WTC11 (cell line): ENCODE measurements at regions not wholly inside any gene's neighbourhood (a gene's known extent, or its start where the extent isn't known, plus 50 kb on each side); places are given as distances from the start of the nearest gene placed in this dataset.
A peak's percentile ranks its signal among the peaks of the same experiment; 100 is the strongest.

Experiments used
- ATAC-seq: fragments of 200-7000 bp; cut with Tn5 transposase; 2 replicates; pipeline ENCODE4 v1.10.0; 2021; ENCODE audit warnings: mild to moderate bottlenecking, moderate library complexity
- CTCF ChIA-PET: fragments of 300-600 bp; sonication (Branson Sonifier 250); formaldehyde crosslinking; loops from one replicate; lab custom pipeline; 2021; ENCODE audit warnings: antibody characterized with exemption; lab: Charles Lee
- POLR2A ChIA-PET: fragments of 350-600 bp; sonication (Branson Sonifier 250); formaldehyde crosslinking; loops from one replicate; lab custom pipeline; 2021; ENCODE audit warnings: antibody characterized with exemption; lab: Charles Lee
- DNase-seq: peaks from one replicate; pipeline ENCODE4 v3.0.0; 2021; ENCODE audit warnings: low spot score
- H3K27ac Mint-ChIP-seq: 2 replicates; pipeline ENCODE4 v1.8.0; 2021; ENCODE audit warnings: mixed read lengths
- H3K27me3 Mint-ChIP-seq: 2 replicates; pipeline ENCODE4 v1.8.0; 2021; ENCODE audit warnings: low read depth, mild to moderate bottlenecking, moderate library complexity, mixed read lengths
- H3K36me3 Mint-ChIP-seq: 2 replicates; pipeline ENCODE4 v1.8.0; 2021; ENCODE audit warnings: mixed read lengths
- H3K4me1 Mint-ChIP-seq: 2 replicates; pipeline ENCODE4 v1.8.0; 2022; ENCODE audit warnings: mixed read lengths
- H3K4me3 Mint-ChIP-seq: 2 replicates; pipeline ENCODE4 v1.8.0; 2021; ENCODE audit warnings: mild to moderate bottlenecking, moderate library complexity, mixed read lengths
- H3K9me3 Mint-ChIP-seq: 2 replicates; pipeline ENCODE4 v1.8.0; 2021; ENCODE audit warnings: mixed read lengths
- CREM ChIP-seq: sonication (generic); formaldehyde crosslinking; IDR thresholded peaks from 2 replicates; pipeline ENCODE4 v1.8.1; 2022; ENCODE audit warnings: mild to moderate bottlenecking, missing genetic modification reagents, moderate library complexity
- ELF4 ChIP-seq: sonication (generic); formaldehyde crosslinking; IDR thresholded peaks from 2 replicates; pipeline ENCODE4 v1.8.1; 2022; ENCODE audit warnings: low read depth, mild to moderate bottlenecking, moderate library complexity, missing genetic modification reagents
- FOXP1 ChIP-seq: sonication (generic); formaldehyde crosslinking; IDR thresholded peaks from 2 replicates; pipeline ENCODE4 v1.8.0; 2022; ENCODE audit warnings: missing genetic modification reagents, mild to moderate bottlenecking, moderate library complexity, borderline replicate concordance
- GRHL2 ChIP-seq: fragments of 250-450 bp; sonication (Bioruptor Pico); IDR thresholded peaks from 2 replicates; pipeline ENCODE4 v1.8.0; 2022; ENCODE audit warnings: mild to moderate bottlenecking, moderate library complexity; ENCODE audit not compliant: insufficient replicate concordance, severe bottlenecking
- IRF2 ChIP-seq: sonication (generic); formaldehyde crosslinking; IDR thresholded peaks from 2 replicates; pipeline ENCODE4 v1.8.0; 2022; ENCODE audit warnings: low read depth, missing genetic modification reagents, borderline replicate concordance
- MLX ChIP-seq: sonication (generic); formaldehyde crosslinking; IDR thresholded peaks from 2 replicates; pipeline ENCODE4 v1.8.1; 2023; ENCODE audit warnings: mild to moderate bottlenecking, missing genetic modification reagents, moderate library complexity
- SOX15 ChIP-seq: fragments of 250-450 bp; sonication (Bioruptor Pico); IDR thresholded peaks from 2 replicates; pipeline ENCODE4 v1.9.0; 2021; ENCODE audit warnings: mild to moderate bottlenecking
- TEAD1 ChIP-seq: sonication (generic); formaldehyde crosslinking; IDR thresholded peaks from 2 replicates; pipeline ENCODE4 v1.8.0; 2022; ENCODE audit warnings: mild to moderate bottlenecking, missing genetic modification reagents
- ZNF121 ChIP-seq: sonication (generic); formaldehyde crosslinking; IDR thresholded peaks from 2 replicates; pipeline ENCODE4 v1.8.0; 2023; ENCODE audit warnings: missing genetic modification reagents
- ZNF219 ChIP-seq: sonication (generic); formaldehyde crosslinking; IDR thresholded peaks from 2 replicates; pipeline ENCODE4 v1.8.0; 2023; ENCODE audit warnings: missing genetic modification reagents, mild to moderate bottlenecking, borderline replicate concordance
- ZNF232 ChIP-seq: sonication (generic); formaldehyde crosslinking; IDR thresholded peaks from 2 replicates; pipeline ENCODE4 v1.8.0; 2022; ENCODE audit warnings: mild to moderate bottlenecking, missing genetic modification reagents
- ZNF423 ChIP-seq: fragments of 250-450 bp; sonication (Bioruptor Pico); IDR thresholded peaks from 2 replicates; pipeline ENCODE4 v2.1.2; 2022; ENCODE audit warnings: mild to moderate bottlenecking, moderate library complexity
- ZSCAN18 ChIP-seq: fragments of 250-450 bp; sonication (Bioruptor Pico); IDR thresholded peaks from 2 replicates; pipeline ENCODE4 v2.1.2; 2022; ENCODE audit warnings: mild to moderate bottlenecking, moderate library complexity
- TF ChIP-seq, protein P1 (sequence below): sonication (generic); formaldehyde crosslinking; IDR thresholded peaks from 2 replicates; pipeline ENCODE4 v1.8.1; 2023; ENCODE audit warnings: mild to moderate bottlenecking, missing genetic modification reagents
- TF ChIP-seq, protein P2 (sequence below): sonication (generic); formaldehyde crosslinking; IDR thresholded peaks from 2 replicates; pipeline ENCODE4 v1.8.0; 2023; ENCODE audit warnings: mild to moderate bottlenecking, missing genetic modification reagents
- TF ChIP-seq, protein P3 (sequence below): sonication (generic); formaldehyde crosslinking; IDR thresholded peaks from 2 replicates; pipeline ENCODE4 v1.8.1; 2022; ENCODE audit warnings: mild to moderate bottlenecking, missing genetic modification reagents, moderate library complexity, borderline replicate concordance
- TF ChIP-seq, protein P4 (sequence below): fragments of 200-600 bp; IDR thresholded peaks from 2 replicates; pipeline ENCODE4 v1.8.0; 2022; ENCODE audit warnings: antibody characterized with exemption

GRCh38 chr2:43024515-43025011, 201.8 kb downstream of the ZFP36L2 start:
- POLR2A ChIA-PET, result interaction anchor here (0.5 kb wide), 1 partner anchor 60 kb away, joined by 7 read pairs; no protein-coding TSS in a partner anchor
- Mint-ChIP-seq H3K27ac (no peak overlapping the region), H3K9me3 (peaks cover 17% of the 10 kb centered on the region), H3K36me3 (peaks cover 15% of the 10 kb centered on the region), H3K4me1 (peaks cover 5% of the 10 kb centered on the region), H3K4me3 (no peak overlapping the region), H3K27me3 (peaks cover 3% of the 10 kb centered on the region)
- DNase-seq, result peak; percentile 85
- peak; percentile 92 for ATAC-seq
- CTCF ChIA-PET, result interaction anchor here (0.6 to 4.8 kb wide), 50 partner anchors 9 to 514 kb away, joined by 3 to 31 read pairs (median 3); no protein-coding TSS in a partner anchor
- TF ChIP-seq CREM, result no peak
- no peak for TF ChIP-seq ZNF232 (CRISPR knock-in tag)
- no peak for TF ChIP-seq TEAD1
- TF ChIP-seq GRHL2, result no peak
- TF ChIP-seq, protein P1, sequence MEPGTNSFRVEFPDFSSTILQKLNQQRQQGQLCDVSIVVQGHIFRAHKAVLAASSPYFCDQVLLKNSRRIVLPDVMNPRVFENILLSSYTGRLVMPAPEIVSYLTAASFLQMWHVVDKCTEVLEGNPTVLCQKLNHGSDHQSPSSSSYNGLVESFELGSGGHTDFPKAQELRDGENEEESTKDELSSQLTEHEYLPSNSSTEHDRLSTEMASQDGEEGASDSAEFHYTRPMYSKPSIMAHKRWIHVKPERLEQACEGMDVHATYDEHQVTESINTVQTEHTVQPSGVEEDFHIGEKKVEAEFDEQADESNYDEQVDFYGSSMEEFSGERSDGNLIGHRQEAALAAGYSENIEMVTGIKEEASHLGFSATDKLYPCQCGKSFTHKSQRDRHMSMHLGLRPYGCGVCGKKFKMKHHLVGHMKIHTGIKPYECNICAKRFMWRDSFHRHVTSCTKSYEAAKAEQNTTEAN (CRISPR knock-in tag), result no peak
- no peak for TF ChIP-seq IRF2
- TF ChIP-seq, protein P2, sequence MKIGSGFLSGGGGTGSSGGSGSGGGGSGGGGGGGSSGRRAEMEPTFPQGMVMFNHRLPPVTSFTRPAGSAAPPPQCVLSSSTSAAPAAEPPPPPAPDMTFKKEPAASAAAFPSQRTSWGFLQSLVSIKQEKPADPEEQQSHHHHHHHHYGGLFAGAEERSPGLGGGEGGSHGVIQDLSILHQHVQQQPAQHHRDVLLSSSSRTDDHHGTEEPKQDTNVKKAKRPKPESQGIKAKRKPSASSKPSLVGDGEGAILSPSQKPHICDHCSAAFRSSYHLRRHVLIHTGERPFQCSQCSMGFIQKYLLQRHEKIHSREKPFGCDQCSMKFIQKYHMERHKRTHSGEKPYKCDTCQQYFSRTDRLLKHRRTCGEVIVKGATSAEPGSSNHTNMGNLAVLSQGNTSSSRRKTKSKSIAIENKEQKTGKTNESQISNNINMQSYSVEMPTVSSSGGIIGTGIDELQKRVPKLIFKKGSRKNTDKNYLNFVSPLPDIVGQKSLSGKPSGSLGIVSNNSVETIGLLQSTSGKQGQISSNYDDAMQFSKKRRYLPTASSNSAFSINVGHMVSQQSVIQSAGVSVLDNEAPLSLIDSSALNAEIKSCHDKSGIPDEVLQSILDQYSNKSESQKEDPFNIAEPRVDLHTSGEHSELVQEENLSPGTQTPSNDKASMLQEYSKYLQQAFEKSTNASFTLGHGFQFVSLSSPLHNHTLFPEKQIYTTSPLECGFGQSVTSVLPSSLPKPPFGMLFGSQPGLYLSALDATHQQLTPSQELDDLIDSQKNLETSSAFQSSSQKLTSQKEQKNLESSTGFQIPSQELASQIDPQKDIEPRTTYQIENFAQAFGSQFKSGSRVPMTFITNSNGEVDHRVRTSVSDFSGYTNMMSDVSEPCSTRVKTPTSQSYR (CRISPR knock-in tag), result peak; percentile 81; the same call in 1 of the 2 replicates
- TF ChIP-seq, protein P3, sequence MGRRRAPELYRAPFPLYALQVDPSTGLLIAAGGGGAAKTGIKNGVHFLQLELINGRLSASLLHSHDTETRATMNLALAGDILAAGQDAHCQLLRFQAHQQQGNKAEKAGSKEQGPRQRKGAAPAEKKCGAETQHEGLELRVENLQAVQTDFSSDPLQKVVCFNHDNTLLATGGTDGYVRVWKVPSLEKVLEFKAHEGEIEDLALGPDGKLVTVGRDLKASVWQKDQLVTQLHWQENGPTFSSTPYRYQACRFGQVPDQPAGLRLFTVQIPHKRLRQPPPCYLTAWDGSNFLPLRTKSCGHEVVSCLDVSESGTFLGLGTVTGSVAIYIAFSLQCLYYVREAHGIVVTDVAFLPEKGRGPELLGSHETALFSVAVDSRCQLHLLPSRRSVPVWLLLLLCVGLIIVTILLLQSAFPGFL (CRISPR knock-in tag), result no peak
- TF ChIP-seq, protein P4, sequence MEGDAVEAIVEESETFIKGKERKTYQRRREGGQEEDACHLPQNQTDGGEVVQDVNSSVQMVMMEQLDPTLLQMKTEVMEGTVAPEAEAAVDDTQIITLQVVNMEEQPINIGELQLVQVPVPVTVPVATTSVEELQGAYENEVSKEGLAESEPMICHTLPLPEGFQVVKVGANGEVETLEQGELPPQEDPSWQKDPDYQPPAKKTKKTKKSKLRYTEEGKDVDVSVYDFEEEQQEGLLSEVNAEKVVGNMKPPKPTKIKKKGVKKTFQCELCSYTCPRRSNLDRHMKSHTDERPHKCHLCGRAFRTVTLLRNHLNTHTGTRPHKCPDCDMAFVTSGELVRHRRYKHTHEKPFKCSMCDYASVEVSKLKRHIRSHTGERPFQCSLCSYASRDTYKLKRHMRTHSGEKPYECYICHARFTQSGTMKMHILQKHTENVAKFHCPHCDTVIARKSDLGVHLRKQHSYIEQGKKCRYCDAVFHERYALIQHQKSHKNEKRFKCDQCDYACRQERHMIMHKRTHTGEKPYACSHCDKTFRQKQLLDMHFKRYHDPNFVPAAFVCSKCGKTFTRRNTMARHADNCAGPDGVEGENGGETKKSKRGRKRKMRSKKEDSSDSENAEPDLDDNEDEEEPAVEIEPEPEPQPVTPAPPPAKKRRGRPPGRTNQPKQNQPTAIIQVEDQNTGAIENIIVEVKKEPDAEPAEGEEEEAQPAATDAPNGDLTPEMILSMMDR, result peak; percentile 40; the same call in 1 of the 2 replicates
- TF ChIP-seq ZNF423 (CRISPR knock-in tag), result peak; percentile 77
- TF ChIP-seq ZNF121, result 0 out of 2 replicates have a peak, but pooled peaks have one; percentile 8
- no peak for TF ChIP-seq ZNF219
- TF ChIP-seq, all 79 proteins: peak for 4

DNA sequence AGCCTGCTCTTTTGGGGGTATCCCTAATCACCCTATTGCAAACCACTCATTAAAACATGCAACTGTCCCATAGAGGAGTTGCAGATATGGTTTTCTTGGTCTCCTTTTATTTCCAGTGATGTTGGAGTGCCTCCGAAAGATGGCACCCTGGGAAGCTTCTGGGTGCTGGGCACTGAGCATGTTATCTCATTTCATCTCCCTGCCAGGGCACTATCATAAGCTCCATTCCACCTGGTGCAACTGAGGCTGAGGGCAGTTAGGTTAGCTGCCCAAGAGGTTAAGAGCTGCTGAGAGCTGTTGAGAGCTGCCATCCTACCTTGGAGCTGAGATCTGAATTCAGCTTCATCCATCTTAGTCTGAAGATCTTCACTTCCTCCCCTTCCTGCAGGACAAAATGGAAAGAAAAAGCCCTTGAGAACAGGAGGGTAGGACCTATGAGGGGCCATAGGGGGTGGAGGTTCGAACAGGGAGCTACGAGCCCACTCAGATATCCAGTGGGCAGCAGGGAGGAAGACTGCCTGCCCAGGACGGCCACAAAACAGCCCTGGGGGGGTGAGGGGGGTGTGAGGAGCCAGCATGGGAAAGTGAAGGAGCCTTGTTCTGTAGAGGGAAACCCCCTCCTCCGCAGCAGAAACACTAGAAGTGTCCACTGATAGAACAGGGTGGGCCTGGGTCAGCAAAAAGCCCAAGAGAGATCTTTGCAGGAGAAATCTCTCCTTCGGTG, 202.5 kb downstream of the ZFP36L2 start:
- ATAC-seq (no peak), DNase-seq (no peak)
- no peak for TF ChIP-seq ELF4
- no peak for TF ChIP-seq MLX
- TF ChIP-seq ZSCAN18 (CRISPR knock-in tag), result no peak
- TF ChIP-seq, protein P2 (CRISPR knock-in tag), result no peak
- TF ChIP-seq SOX15, result no peak
- no peak for TF ChIP-seq FOXP1 (CRISPR knock-in tag)
- peaks cover 15% of the 10 kb centered on the region for H3K36me3 Mint-ChIP-seq
- no peak overlapping the region for H3K27ac Mint-ChIP-seq
- CTCF ChIA-PET, result interaction anchor here (0.6 to 4.8 kb wide), 48 partner anchors 9 to 515 kb away, joined by 3 to 31 read pairs (median 3); no protein-coding TSS in a partner anchor
- POLR2A ChIA-PET, result interaction anchor here (0.5 kb wide), 1 partner anchor 60 kb away, joined by 7 read pairs; no protein-coding TSS in a partner anchor
- H3K9me3 Mint-ChIP-seq, result peaks cover 18% of the 10 kb centered on the region
- no peak overlapping the region for H3K4me3 Mint-ChIP-seq
- H3K27me3 Mint-ChIP-seq, result peaks cover 3% of the 10 kb centered on the region
- H3K4me1 Mint-ChIP-seq, result peaks cover 5% of the 10 kb centered on the region
